ENCODE measurements at regions not wholly inside any gene's neighbourhood (a gene's known extent, or its start where the extent isn't known, plus 50 kb on each side); places are given as distances from the start of the nearest gene placed in this dataset.

GRCh38 chr6:6376845-6377244, 56.4 kb upstream of the F13A1 start:
- DNase-seq = no peak

GRCh38 chr6:6377621-6378020, 57.2 kb upstream of the F13A1 start:
- no peak for DNase-seq

- DNase-seq = peak; percentile 3
Measured at GRCh38 chr6:6379573-6379972, 59.1 kb upstream of the F13A1 start.

GRCh38 chr6:6384520-6384919, 64.1 kb upstream of the F13A1 start:
- DNase-seq = no peak

GRCh38 chr6:6386010-6386409, 65.5 kb upstream of the F13A1 start:
- peak; percentile 38 for DNase-seq

- peak; percentile 34 for DNase-seq
Measured at GRCh38 chr6:6390849-6391602, 70.6 kb upstream of the F13A1 start.

- peak; percentile 9 for DNase-seq
Measured at GRCh38 chr6:6392214-6393068, 72.0 kb upstream of the F13A1 start.

- DNase-seq = no peak
Measured at GRCh38 chr6:6393069-6393529, 72.6 kb upstream of the F13A1 start.

GRCh38 chr6:6395581-6396197, 75.2 kb upstream of the F13A1 start:
- DNase-seq = peak; percentile 11

GRCh38 chr6:6397842-6398241, 77.4 kb upstream of the F13A1 start:
- no peak for DNase-seq

GRCh38 chr6:6399568-6399967, 79.1 kb upstream of the F13A1 start:
- no peak for DNase-seq

- DNase-seq = no peak
Measured at GRCh38 chr6:6401401-6401800, 80.9 kb upstream of the F13A1 start.

- no peak for DNase-seq
Measured at GRCh38 chr6:6402006-6402405, 81.5 kb upstream of the F13A1 start.

- no peak for DNase-seq
Measured at GRCh38 chr6:6402591-6402990, 82.1 kb upstream of the F13A1 start.

- no peak for DNase-seq
Measured at GRCh38 chr6:6405031-6405430, 84.6 kb upstream of the F13A1 start.

- no peak for DNase-seq
Measured at GRCh38 chr6:6405997-6406714, 85.7 kb upstream of the F13A1 start.

GRCh38 chr6:6406715-6407070, 86.2 kb upstream of the F13A1 start:
- no peak for DNase-seq

- DNase-seq = peak; percentile 50
Measured at GRCh38 chr6:6407071-6407741, 86.7 kb upstream of the F13A1 start.

GRCh38 chr6:6409397-6410030, 89.1 kb upstream of the F13A1 start:
- no peak for DNase-seq

- DNase-seq = no peak
Measured at GRCh38 chr6:6411115-6411514, 90.7 kb upstream of the F13A1 start.

GRCh38 chr6:6412221-6412620, 91.8 kb upstream of the F13A1 start:
- DNase-seq = no peak

GRCh38 chr6:6412700-6413099, 92.2 kb upstream of the F13A1 start:
- no peak for DNase-seq

All from CD4-positive, alpha-beta T cell treated with Interferon gamma for 1 hour (primary cell).